Lower leg skin (tissue), 4 donors: ENCODE measurements at regions not wholly inside any gene's neighbourhood (a gene's known extent, or its start where the extent isn't known, plus 50 kb on each side); places are given as distances from the start of the nearest gene placed in this dataset.

Experiments used
- DNase-seq, 2 donors: peaks; one replicate each; pipeline ENCODE4 v3.0.0-alpha.2; 2019; ENCODE audit warnings: low spot score in 2 of 2
- H3K4me3 ChIP-seq: fragments of 200-600 bp; sonication (generic); 2 replicates; pipeline ENCODE4 v1.5.1; 2017; ENCODE audit warnings: mild to moderate bottlenecking, low read depth; ENCODE audit not compliant: poor library complexity, severe bottlenecking
- CTCF ChIP-seq, 3 donors: fragments of 450-650 bp; IDR thresholded peaks; one replicate each; pipeline ENCODE4 v1.5.1; 2016; ENCODE audit warnings: antibody characterized with exemption in 3 of 3, mild to moderate bottlenecking in 3 of 3, moderate library complexity in 2 of 3
- POLR2A ChIP-seq, 2 donors: fragments of 450-650 bp; IDR thresholded peaks; one replicate each; pipeline ENCODE4 v1.6.1; 2016 to 2017; ENCODE audit warnings: antibody characterized with exemption in 2 of 2, mild to moderate bottlenecking in 1 of 2, moderate library complexity in 1 of 2
- WGBS, 2 donors: methylation state at CpG; one replicate each; pipeline ENCODE4 v1.1.5; 2018; 5-methylcytosine and 5-hydroxymethylcytosine counted together
- intact Hi-C: fragments of 100-400 bp; cut with DNase I; formaldehyde crosslinking; loops from one replicate; pipeline ENCODE4 v1.15.0; 2023; ENCODE audit warnings: low total_unique reads

- no peak for DNase-seq
- no peak overlapping the region for H3K4me3 ChIP-seq
- TF ChIP-seq POLR2A (IDR thresholded peaks at IDR 0.05) (no peak), CTCF (IDR thresholded peaks at IDR 0.05) (no peak)
- 67 to 72% methylated on average over 4 of the region's 4 CpGs for WGBS, 2 donors
- intact Hi-C loops = no loop called here
Measured at GRCh38 chr6:113647143-113647889, 209.8 kb upstream of the MARCKS start.

GRCh38 chr6:113648698-113649097, 208.4 kb upstream of the MARCKS start:
- intact Hi-C loops = no loop called here
- no peak for DNase-seq
- no peak for TF ChIP-seq CTCF (IDR thresholded peaks at IDR 0.05)
- TF ChIP-seq POLR2A (IDR thresholded peaks at IDR 0.05) = no peak
- no peak overlapping the region for H3K4me3 ChIP-seq
- 65 to 76% methylated on average over 1 of the region's 1 CpG for WGBS, 2 donors

GRCh38 chr6:113649276-113649675, 207.9 kb upstream of the MARCKS start:
- no peak for DNase-seq
- no peak overlapping the region for H3K4me3 ChIP-seq
- no peak for TF ChIP-seq CTCF (IDR thresholded peaks at IDR 0.05)
- 40 to 43% methylated on average over 6 of the region's 6 CpGs for WGBS, 2 donors
- intact Hi-C loops = no loop called here

- no peak overlapping the region for H3K4me3 ChIP-seq
- intact Hi-C loops = no loop called here
Measured at GRCh38 chr6:113649880-113650609, 207.1 kb upstream of the MARCKS start.

GRCh38 chr6:113650610-113650979, 206.6 kb upstream of the MARCKS start:
- WGBS, 2 donors = 67 to 73% methylated on average over 8 of the region's 8 CpGs
- TF ChIP-seq POLR2A (IDR thresholded peaks at IDR 0.05) (no peak), CTCF (IDR thresholded peaks at IDR 0.05) (no peak)
- DNase-seq = no peak
- intact Hi-C loops = no loop called here
- no peak overlapping the region for H3K4me3 ChIP-seq

More at GRCh38 chr6:113649880-113650609, 207.1 kb upstream of the MARCKS start:
- WGBS, 2 donors = 44 to 46% methylated on average over 6 of the region's 6 CpGs
- DNase-seq = no peak
- TF ChIP-seq POLR2A (IDR thresholded peaks at IDR 0.05) (no peak), CTCF (IDR thresholded peaks at IDR 0.05) (no peak)
